HG03378 (cell line): ENCODE measurements at regions not wholly inside any gene's neighbourhood (a gene's known extent, or its start where the extent isn't known, plus 50 kb on each side); places are given as distances from the start of the nearest gene placed in this dataset.

Experiments
- ATAC-seq: cut with Tn5 transposase; IDR thresholded peaks from one replicate; pipeline ENCODE4 v1.9.1; 2021; ENCODE audit warnings: mild to moderate bottlenecking, moderate library complexity; ENCODE audit not compliant: unreplicated experiment

DNA sequence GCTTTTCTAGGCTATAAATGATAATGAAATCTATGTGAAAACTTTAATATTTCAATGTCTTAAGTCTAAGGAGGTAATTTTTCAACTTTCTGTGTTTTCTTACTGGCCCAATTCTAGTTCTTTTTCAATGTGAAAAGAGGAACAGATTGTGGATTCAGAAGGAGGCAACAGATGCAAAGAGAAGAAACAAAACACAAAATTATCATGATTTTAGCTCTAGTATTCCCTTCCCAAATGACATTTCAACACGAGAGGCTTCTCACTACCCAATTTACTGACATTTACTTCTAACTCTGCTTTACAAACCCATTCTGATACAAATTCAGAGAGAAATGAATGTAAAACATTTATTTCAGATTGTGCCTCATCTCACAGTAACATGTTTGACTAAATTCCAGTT, 169.4 kb downstream of the WT1 start:
- no peak for ATAC-seq

DNA sequence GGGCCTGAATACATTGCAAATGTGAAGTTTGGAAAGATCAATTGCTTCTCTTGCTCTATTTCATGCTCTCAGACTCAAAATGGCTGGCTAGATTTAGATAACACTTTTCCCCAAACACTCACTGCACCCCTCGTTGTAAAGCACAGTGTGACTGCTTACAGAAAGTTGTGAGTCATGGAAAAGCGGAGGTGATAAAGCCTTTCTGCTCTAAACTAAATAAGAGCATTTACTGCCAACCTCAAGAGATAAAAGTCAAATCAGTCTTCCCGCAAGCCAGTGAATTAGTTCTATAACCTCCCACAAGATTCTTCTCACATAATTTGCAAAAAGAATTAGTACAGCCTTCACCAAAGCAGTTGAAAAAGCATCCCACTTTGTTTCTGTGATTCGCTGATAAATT, 168.7 kb downstream of the WT1 start:
- ATAC-seq = no peak

GRCh38 chr11:32267679-32268187, 167.6 kb downstream of the WT1 start:
- ATAC-seq = no peak

DNA sequence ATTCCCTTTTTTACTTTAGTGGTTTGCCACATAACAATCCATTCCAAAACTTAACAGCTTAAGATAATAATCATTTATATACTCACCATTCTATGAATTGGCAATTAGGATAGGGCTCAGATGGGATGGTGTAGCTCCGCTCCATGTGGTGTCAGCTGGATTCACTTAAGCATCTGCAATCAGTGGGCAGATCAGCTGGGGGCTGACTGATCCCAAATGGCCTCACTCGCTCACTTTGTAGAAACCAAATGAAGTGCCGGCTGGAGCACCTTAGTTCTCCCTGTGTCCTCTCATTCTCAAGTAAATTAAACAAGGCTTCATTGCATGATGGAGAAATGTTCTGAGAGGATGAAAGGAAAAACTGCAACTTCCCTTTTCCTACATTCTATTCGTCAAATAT, 161.4 kb downstream of the WT1 start:
- no peak for ATAC-seq

DNA sequence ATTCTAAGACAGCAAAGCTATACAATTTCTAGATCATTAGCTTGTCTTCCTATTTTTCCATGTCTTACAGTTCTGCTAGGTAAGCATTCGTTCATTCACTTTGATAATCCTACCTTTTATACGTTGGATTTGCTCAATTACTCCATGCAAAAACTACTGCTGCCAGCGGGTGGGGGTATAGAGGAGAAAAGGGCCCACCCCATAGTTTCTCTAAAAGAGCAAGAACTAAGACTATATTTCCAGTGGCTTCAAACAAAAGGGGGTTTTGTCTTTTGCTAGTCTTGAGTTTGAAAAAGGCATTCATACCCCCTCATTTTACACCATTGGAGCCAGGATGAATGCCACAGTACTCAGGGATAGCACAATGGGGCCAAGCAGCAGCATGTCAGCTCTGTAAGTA, 155.7 kb downstream of the WT1 start:
- no peak for ATAC-seq

GRCh38 chr11:32280339-32280738, 155.0 kb downstream of the WT1 start:
- ATAC-seq = no peak

GRCh38 chr11:32288276-32288675, 147.1 kb downstream of the WT1 start:
- no peak for ATAC-seq

DNA sequence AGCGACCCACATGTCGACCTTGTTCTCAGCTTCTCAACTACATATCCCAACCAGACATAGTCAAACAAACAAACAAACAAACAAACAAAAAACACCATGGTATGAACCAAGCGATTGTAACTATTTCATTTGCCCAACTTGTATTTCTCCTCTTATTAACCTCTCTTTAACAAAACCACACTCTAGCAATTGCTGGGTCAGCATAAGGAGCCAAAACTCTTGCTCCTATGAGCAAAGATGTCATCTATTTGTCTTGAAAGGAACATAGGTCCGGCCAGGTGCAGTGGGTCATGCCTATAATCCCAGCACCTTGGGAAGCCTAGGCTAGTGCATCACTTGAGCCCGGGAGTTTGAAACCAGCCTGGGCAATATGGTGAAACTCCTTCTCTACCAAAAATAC, 145.6 kb downstream of the WT1 start:
- no peak for ATAC-seq

DNA sequence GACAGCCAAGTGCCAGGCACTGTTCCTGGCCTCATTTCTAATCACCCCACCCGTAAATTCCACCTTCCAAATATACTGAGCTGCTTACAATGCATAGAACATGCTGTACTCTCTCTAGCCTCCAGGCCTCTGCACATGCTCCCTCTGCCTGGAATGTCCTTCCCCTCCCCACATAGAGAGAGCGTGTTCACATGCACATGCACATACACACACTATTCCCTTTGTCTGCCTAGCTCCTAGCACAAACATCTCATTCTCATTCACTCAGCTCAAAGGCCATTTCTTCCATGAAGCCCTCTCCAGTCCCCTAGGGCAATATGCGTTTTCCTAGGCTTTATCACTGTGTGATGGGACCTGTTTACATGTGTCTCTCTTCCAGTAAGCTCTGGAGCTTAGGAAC, 144.6 kb downstream of the WT1 start:
- no peak for ATAC-seq

DNA sequence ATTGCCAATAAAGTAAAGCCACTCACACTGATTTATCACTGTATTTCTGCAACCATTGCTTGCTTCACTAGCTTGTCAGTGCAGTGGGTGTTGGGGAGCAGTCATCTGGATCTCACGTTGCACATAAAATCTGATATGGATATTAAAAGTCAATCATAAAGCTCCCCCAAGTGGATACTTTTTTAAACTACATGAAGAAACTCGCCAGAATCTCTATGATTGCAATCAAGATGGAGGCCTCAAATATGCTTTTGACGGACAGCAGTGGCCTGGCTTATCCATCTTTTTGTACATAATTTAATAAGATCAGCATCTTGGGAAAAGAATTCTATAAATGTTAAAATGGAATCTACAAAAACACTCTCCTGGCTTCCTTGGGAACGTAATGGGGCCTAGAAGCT, 137.7 kb downstream of the WT1 start:
- ATAC-seq = peak; percentile 67

DNA sequence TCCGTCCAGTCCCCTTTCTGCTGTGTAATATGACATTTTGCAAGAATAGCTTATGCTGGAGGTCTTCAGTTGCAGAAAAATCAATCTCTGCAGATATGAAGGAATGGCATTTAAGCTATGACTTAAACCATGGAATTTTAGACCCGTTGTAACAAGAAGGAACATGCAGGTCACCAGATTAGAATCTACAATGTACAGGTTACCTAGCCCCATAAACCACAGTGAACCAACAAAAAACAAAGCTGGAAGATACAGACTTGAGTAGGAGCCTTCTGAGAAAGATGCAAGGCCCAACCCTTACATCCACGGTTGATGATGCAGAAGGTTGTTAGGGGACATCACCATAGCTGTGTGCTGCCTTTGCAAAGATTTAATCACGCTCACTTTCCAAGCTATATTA, 132.5 kb downstream of the WT1 start:
- no peak for ATAC-seq

GRCh38 chr11:32304521-32304920, 130.8 kb downstream of the WT1 start:
- no peak for ATAC-seq

GRCh38 chr11:32305460-32305859, 129.9 kb downstream of the WT1 start:
- no peak for ATAC-seq

- ATAC-seq = no peak
These were observed 127.9 kb downstream of the WT1 start for GRCh38 chr11:32307471-32307870.

DNA sequence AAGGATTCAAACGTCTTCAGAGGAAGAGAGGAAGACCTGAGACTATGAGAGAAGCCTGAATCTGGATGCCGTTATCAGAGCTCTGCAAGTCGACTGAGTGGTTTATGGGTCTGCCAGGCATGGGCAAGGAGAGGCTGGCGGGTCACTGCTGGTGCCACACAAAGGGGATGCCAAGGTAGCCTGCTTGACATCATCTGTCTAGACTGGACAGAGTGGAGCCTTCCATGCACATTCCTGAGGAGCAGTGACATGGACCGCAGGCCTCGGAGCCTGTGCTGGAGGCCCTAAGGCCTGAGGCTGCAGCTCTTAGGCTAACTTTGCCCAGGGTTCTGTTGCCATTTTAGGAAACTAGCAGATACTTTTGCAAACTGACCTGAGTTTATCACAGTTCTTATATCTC, 127.4 kb downstream of the WT1 start:
- ATAC-seq = no peak

- ATAC-seq = no peak
These were observed 125.7 kb downstream of the WT1 start for GRCh38 chr11:32309530-32310213.

DNA sequence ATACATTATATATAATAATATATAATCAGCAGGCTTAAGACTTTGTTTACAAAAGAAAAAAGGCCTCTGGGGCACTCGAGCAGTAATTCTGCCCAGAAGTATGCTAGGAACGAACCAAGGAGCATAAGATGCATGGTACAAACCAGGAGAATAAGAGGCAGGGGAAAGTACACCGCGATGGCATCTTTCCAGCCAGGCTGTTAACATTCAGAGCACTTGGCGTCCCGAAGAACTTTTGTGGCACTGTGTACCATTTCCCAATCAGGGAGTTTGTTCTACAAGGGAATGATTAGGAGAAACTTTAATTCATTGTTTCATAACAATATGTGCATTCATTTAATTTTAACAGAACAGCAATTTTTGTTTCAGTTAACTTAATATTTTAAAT, 125.1 kb downstream of the WT1 start:
- ATAC-seq = no peak

GRCh38 chr11:32311346-32312065, 123.8 kb downstream of the WT1 start:
- ATAC-seq = no peak

- no peak for ATAC-seq
These were observed 123.0 kb downstream of the WT1 start for GRCh38 chr11:32312206-32312817.

DNA sequence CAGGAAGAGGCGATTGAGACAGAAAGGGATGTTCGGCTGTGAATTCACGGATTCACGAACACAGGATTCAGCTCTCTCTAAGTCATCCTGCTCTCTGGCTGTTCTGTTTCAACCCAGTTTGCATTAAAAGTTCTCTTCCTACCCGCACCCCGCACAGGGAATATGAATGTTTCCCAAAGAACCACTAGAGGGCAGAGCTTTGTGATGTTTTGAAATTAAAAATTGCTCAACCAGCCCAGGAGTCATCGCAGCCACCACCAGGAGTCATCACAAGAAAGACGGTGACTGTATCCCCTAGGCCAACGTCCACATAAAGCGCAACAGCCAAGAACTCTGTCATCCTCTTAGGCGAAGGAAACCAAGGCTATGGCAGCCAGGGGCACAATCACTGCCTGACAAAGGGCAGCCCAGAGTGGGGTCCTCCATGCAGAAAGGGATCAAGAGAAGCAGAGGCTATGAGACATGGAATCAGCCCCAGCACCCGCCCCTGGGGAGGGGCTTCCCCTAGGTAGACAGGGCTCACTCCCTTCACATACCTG, 122.4 kb downstream of the WT1 start:
- peak; percentile 50 for ATAC-seq

DNA sequence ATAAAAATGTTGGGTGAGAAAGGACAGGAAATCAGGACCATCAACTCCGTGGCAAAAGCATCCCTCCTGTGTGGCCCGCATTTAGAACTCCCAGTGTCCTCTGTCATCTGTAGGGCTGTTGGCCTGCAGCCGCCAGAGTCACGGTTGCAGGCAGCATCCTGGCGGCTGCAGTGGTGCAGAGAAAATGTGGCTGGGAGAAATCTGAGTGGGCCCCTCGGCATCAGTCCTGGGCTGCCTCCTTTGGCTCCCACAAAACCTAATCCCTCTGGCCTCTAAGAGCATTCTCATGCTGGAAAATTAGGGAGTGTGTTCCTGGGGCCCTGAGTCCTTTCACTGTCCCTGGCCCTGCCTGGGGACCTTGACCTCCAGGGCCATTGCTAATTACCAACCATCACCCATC, 121.9 kb downstream of the WT1 start:
- no peak for ATAC-seq

- ATAC-seq = no peak
These were observed 120.2 kb downstream of the WT1 start for GRCh38 chr11:32315121-32315520.
